ENCODE measurements at regions not wholly inside any gene's neighbourhood (a gene's known extent, or its start where the extent isn't known, plus 50 kb on each side); places are given as distances from the start of the nearest gene placed in this dataset.

- Histone ChIP-seq H3K4me1 (ENCODE audit: low read depth) (no peaks in the 10 kb centered on the region), H3K36me3 (ENCODE audit: low read depth) (no peaks in the 10 kb centered on the region), H3K4me3 (no peak overlapping the region), H3K9me3 (no peaks in the 10 kb centered on the region)
- no peak for ATAC-seq
- no peak for DNase-seq
- intact Hi-C loops (cut with DNase I, micrococcal nuclease): no loop called here
- no peak for TF ChIP-seq CTCF (IDR thresholded peaks at IDR 0.05)
These were observed 207.5 kb upstream of the SLC35B3 start for GRCh38 chr6:8642854-8643253.

GRCh38 chr6:8642131-8642530 lies 206.8 kb upstream of the SLC35B3 start:
- no peaks in the 10 kb centered on the region for H3K4me1 ChIP-seq (ENCODE audit: low read depth)
- H3K9me3 ChIP-seq: no peaks in the 10 kb centered on the region
- H3K4me3 ChIP-seq: no peak overlapping the region
- intact Hi-C loops (cut with DNase I, micrococcal nuclease): no loop called here
- H3K36me3 ChIP-seq (ENCODE audit: low read depth): no peaks in the 10 kb centered on the region
- no peak for DNase-seq
- no peak for ATAC-seq
- TF ChIP-seq CTCF (IDR thresholded peaks at IDR 0.05): no peak

- Histone ChIP-seq H3K36me3 (ENCODE audit: low read depth) (no peaks in the 10 kb centered on the region), H3K4me3 (no peak overlapping the region), H3K4me1 (ENCODE audit: low read depth) (no peaks in the 10 kb centered on the region), H3K9me3 (no peaks in the 10 kb centered on the region)
- intact Hi-C loops (cut with DNase I, micrococcal nuclease): no loop called here
- TF ChIP-seq CTCF (IDR thresholded peaks at IDR 0.05): no peak
- ATAC-seq: no peak
- DNase-seq: no peak
These were observed 204.7 kb upstream of the SLC35B3 start for GRCh38 chr6:8639928-8640649.

- Histone ChIP-seq H3K9me3 (no peaks in the 10 kb centered on the region), H3K4me1 (ENCODE audit: low read depth) (no peaks in the 10 kb centered on the region), H3K4me3 (no peak overlapping the region), H3K36me3 (ENCODE audit: low read depth) (no peaks in the 10 kb centered on the region)
- DNase-seq (no peak), ATAC-seq (no peak)
- intact Hi-C loops (cut with DNase I, micrococcal nuclease): no loop called here
- TF ChIP-seq CTCF (IDR thresholded peaks at IDR 0.05): no peak
These were observed 202.7 kb upstream of the SLC35B3 start for GRCh38 chr6:8637896-8638597.

DNA sequence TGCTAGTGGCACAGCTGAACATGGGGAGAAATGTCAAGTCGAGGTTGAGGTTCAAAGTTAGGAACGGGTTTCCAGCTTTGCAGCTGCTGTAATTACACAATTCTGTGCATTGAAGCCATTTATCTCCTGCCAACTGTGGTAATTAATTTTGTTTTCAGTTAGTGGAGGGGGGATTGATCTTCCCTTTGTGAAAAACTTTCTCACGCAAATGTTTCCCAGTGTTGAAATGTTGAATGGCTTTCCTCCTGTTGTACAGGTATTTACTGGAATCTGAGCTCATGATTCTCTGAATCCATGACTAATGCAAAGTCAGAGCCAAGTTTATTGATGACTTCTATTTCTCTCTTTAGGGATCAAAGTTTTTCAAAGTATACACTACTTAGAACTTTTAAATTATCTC lies 198.4 kb upstream of the SLC35B3 start:
- no peak for TF ChIP-seq CTCF (IDR thresholded peaks at IDR 0.05)
- H3K4me1 ChIP-seq (ENCODE audit: low read depth): no peaks in the 10 kb centered on the region
- DNase-seq (no peak), ATAC-seq (no peak)
- no peaks in the 10 kb centered on the region for H3K9me3 ChIP-seq
- intact Hi-C loops (cut with DNase I, micrococcal nuclease): no loop called here
- H3K36me3 ChIP-seq (ENCODE audit: low read depth): no peaks in the 10 kb centered on the region
- H3K4me3 ChIP-seq: no peak overlapping the region
